ENCODE measurements at regions not wholly inside any gene's neighbourhood (a gene's known extent, or its start where the extent isn't known, plus 50 kb on each side); places are given as distances from the start of the nearest gene placed in this dataset.
"Not testable (repeated sequence)": the region's sequence is repeated elsewhere in the genome, so short reads cannot be mapped to it uniquely, and the experiment has no call there.

GRCh38 chr10:53403688-53404087 lies 631.1 kb upstream of the MBL2 start:
- no peak overlapping the region for H3K4me3 Mint-ChIP-seq
- no peaks in the 10 kb centered on the region for H3K27me3 Mint-ChIP-seq (ENCODE audit: low read depth)
- H3K36me3 Mint-ChIP-seq (ENCODE audit: low read depth) = no peaks in the 10 kb centered on the region
- no peaks in the 10 kb centered on the region for H3K4me1 Mint-ChIP-seq (ENCODE audit: low read depth)
- H3K27ac Mint-ChIP-seq = no peak overlapping the region
- peaks cover 11% of the 10 kb centered on the region for H3K9me3 Mint-ChIP-seq

GRCh38 chr10:53402594-53402993 lies 630.0 kb upstream of the MBL2 start:
- Mint-ChIP-seq H3K27me3 (ENCODE audit: low read depth) (no peaks in the 10 kb centered on the region), H3K36me3 (ENCODE audit: low read depth) (no peaks in the 10 kb centered on the region), H3K4me3 (no peak overlapping the region), H3K9me3 (peaks cover 14% of the 10 kb centered on the region), H3K4me1 (ENCODE audit: low read depth) (no peaks in the 10 kb centered on the region), H3K27ac (no peak overlapping the region)

DNA sequence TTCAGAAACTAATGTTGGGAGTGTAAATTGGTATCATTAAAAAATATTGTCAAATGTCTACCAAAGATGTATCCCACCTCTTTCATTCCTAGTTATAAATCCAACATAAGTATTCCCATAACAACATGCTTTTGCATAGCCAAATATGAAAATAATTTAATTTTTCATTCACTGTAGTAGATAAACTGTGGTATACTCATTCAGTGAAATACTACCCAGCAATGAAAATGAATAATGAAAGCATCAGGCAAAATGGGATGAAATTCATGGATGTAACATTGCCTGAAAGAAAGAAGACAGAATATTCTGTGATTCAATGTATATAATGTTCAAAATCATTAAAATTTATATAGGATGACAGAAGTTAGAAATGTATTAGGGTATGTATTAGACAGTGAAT lies 629.0 kb upstream of the MBL2 start:
- H3K36me3 Mint-ChIP-seq (ENCODE audit: low read depth) = no peaks in the 10 kb centered on the region
- H3K27ac Mint-ChIP-seq = no peak overlapping the region
- no peak overlapping the region for H3K4me3 Mint-ChIP-seq
- peaks cover 14% of the 10 kb centered on the region for H3K9me3 Mint-ChIP-seq
- H3K4me1 Mint-ChIP-seq (ENCODE audit: low read depth) = no peaks in the 10 kb centered on the region
- H3K27me3 Mint-ChIP-seq (ENCODE audit: low read depth) = no peaks in the 10 kb centered on the region

DNA sequence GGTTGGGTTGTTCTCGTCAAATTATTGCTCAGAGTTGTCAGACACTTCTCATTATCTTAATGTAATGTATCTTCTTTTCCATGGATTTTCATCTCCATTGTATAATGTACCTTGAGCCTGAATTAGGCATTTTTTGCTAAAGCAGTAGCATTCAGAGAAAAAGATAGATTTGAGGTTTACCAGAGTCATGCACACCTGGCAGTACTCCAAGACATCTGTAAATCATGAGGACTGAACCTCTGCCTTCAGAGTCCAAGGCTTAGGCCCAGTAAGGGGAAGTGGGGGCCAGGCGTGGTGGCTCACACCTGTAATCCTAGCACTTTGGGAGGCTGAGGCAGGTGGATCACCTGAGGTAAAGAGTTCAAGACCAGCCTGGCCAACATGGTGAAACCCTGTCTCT lies 624.3 kb upstream of the MBL2 start:
- Mint-ChIP-seq H3K27me3 (ENCODE audit: low read depth) (no peaks in the 10 kb centered on the region), H3K4me3 (no peak overlapping the region), H3K4me1 (ENCODE audit: low read depth) (no peaks in the 10 kb centered on the region), H3K36me3 (ENCODE audit: low read depth) (no peaks in the 10 kb centered on the region), H3K27ac (no peak overlapping the region), H3K9me3 (peaks cover 31% of the 10 kb centered on the region)

DNA sequence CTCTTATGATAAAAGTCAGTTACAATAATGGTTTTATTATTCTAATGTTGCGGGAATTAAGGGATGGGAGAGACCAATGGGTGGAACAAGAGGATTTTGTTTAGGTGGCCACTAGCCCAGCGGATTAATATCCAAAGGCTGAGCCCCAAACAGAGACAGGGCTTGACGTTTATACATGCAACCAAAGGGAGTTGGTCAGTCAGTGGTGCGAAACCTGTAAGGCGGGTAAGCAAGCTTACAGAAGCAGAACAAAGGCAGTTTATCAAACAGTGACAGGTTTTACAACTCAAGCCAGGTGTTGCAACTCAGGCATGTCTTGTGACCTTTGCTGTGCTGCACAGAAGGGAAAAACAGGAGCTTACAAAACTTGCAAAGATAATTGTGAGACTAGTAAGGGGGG lies 622.9 kb upstream of the MBL2 start:
- no peaks in the 10 kb centered on the region for H3K36me3 Mint-ChIP-seq (ENCODE audit: low read depth)
- peaks cover 33% of the 10 kb centered on the region for H3K9me3 Mint-ChIP-seq
- H3K27me3 Mint-ChIP-seq (ENCODE audit: low read depth) = no peaks in the 10 kb centered on the region
- no peak overlapping the region for H3K4me3 Mint-ChIP-seq
- no peak overlapping the region for H3K27ac Mint-ChIP-seq
- no peaks in the 10 kb centered on the region for H3K4me1 Mint-ChIP-seq (ENCODE audit: low read depth)

- no peaks in the 10 kb centered on the region for H3K4me1 Mint-ChIP-seq (ENCODE audit: low read depth)
- H3K36me3 Mint-ChIP-seq (ENCODE audit: low read depth) = no peaks in the 10 kb centered on the region
- H3K9me3 Mint-ChIP-seq = peaks cover 12% of the 10 kb centered on the region
- H3K27ac Mint-ChIP-seq = no peak overlapping the region
- no peak overlapping the region for H3K4me3 Mint-ChIP-seq
- H3K27me3 Mint-ChIP-seq (ENCODE audit: low read depth) = no peaks in the 10 kb centered on the region
These were observed 615.0 kb upstream of the MBL2 start for GRCh38 chr10:53387562-53387961.

DNA sequence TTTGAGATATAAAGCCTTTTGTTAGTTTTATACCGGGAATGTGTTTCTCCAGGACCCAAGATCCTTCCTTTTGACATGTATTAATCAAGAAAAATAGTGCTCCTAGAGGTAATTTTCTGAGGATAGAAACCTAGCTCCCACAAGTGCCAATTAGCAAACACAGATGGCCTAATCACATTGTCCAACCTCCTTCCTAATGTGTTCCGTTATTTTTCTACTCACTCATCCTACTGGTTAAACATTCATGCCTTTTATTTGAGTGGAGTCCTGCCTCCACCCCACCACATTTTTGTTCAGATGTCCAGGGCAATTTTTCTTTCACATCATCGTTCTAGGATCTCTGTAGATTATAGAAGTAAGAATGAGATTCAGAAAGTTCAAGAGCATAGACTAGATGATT lies 610.0 kb upstream of the MBL2 start:
- H3K27ac Mint-ChIP-seq = no peak overlapping the region
- H3K27me3 Mint-ChIP-seq (ENCODE audit: low read depth) = no peaks in the 10 kb centered on the region
- H3K4me3 Mint-ChIP-seq = no peak overlapping the region
- peaks cover 2% of the 10 kb centered on the region for H3K9me3 Mint-ChIP-seq
- no peaks in the 10 kb centered on the region for H3K4me1 Mint-ChIP-seq (ENCODE audit: low read depth)
- H3K36me3 Mint-ChIP-seq (ENCODE audit: low read depth) = no peaks in the 10 kb centered on the region

- Mint-ChIP-seq H3K36me3 (ENCODE audit: low read depth) (no peaks in the 10 kb centered on the region), H3K9me3 (peaks cover 7% of the 10 kb centered on the region), H3K4me3 (no peak overlapping the region), H3K27me3 (ENCODE audit: low read depth) (no peaks in the 10 kb centered on the region), H3K27ac (no peak overlapping the region), H3K4me1 (ENCODE audit: low read depth) (no peaks in the 10 kb centered on the region)
These were observed 607.4 kb upstream of the MBL2 start for GRCh38 chr10:53379956-53380355.

DNA sequence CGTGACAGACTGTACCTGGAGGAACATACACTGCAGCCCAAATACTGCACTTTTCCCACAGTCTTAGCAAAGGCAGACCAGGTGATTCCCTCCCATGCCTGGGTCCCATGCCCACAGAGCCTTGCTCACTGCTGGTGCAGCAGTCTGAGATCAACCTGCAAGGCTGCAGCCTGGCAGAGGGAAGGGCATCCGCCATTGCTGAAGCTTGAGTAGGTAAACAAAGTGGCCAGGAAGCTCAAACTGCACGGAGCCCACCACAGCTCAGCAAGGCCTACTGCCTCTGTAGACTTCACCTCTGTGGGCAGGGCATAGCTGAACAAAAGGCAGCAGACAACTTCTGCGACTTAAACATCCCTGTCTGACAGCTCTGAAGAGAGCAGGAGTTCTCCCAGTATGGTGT lies 597.8 kb upstream of the MBL2 start:
- no peak overlapping the region for H3K27ac Mint-ChIP-seq
- H3K4me3 Mint-ChIP-seq = no peak overlapping the region
- peaks cover 13% of the 10 kb centered on the region for H3K9me3 Mint-ChIP-seq
- no peaks in the 10 kb centered on the region for H3K36me3 Mint-ChIP-seq (ENCODE audit: low read depth)
- H3K27me3 Mint-ChIP-seq (ENCODE audit: low read depth) = no peaks in the 10 kb centered on the region
- H3K4me1 Mint-ChIP-seq (ENCODE audit: low read depth) = no peaks in the 10 kb centered on the region

DNA sequence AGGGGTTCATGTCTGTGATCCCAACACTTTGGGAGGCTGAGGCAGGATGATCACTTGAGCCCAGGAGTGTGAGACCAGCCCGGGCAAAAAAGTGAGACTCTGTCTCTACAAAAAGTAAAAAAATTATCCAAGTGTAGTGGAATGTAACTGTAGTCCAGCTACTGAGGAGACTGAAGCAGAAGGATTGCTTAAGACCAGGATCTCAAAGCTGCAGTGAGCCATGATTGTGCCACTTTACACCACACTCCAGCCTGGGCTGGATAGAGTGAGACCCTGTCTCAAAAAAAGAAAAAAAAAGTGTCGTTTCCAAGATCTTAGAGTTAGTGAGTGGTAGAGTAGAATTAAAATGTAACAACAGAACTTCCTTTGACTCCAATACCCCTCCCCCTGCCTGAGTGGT lies 589.4 kb upstream of the MBL2 start:
- Mint-ChIP-seq H3K9me3 (peaks cover 5% of the 10 kb centered on the region), H3K4me3 (no peak overlapping the region), H3K27me3 (ENCODE audit: low read depth) (no peaks in the 10 kb centered on the region), H3K27ac (no peak overlapping the region), H3K36me3 (ENCODE audit: low read depth) (no peaks in the 10 kb centered on the region), H3K4me1 (ENCODE audit: low read depth) (no peaks in the 10 kb centered on the region)

- Mint-ChIP-seq H3K27me3 (ENCODE audit: low read depth) (no peaks in the 10 kb centered on the region), H3K27ac (no peak overlapping the region), H3K9me3 (peaks cover 5% of the 10 kb centered on the region), H3K4me1 (ENCODE audit: low read depth) (no peaks in the 10 kb centered on the region), H3K36me3 (ENCODE audit: low read depth) (no peaks in the 10 kb centered on the region), H3K4me3 (no peak overlapping the region)
These were observed 588.7 kb upstream of the MBL2 start for GRCh38 chr10:53361281-53361680.

GRCh38 chr10:53358978-53359377 lies 586.4 kb upstream of the MBL2 start:
- not testable (repeated sequence) for H3K36me3 Mint-ChIP-seq (ENCODE audit: low read depth); H3K9me3 Mint-ChIP-seq; H3K27me3 Mint-ChIP-seq (ENCODE audit: low read depth); H3K4me1 Mint-ChIP-seq (ENCODE audit: low read depth); H3K27ac Mint-ChIP-seq; H3K4me3 Mint-ChIP-seq

DNA sequence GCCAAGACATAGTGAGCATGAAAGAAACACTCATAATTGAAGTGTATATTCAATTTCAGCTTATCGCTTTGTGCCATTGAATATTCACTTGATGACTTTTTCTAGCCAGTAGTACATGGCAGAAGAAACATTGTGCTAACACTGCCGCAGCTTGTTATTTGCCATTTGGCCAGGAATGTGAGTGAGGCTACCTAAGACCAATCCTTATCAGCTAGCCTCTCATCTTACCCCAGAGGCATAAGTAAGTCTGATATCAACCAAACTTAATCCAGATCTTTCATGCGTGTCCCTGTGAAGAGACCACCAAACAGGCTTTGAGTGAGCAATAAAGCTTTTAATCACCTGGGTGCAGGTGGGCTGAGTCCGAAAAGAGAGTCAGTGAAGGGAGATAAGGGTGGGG lies 586.0 kb upstream of the MBL2 start:
- H3K9me3 Mint-ChIP-seq = peaks cover 5% of the 10 kb centered on the region
- no peak overlapping the region for H3K4me3 Mint-ChIP-seq
- H3K27me3 Mint-ChIP-seq (ENCODE audit: low read depth) = no peaks in the 10 kb centered on the region
- no peaks in the 10 kb centered on the region for H3K4me1 Mint-ChIP-seq (ENCODE audit: low read depth)
- H3K27ac Mint-ChIP-seq = no peak overlapping the region
- no peaks in the 10 kb centered on the region for H3K36me3 Mint-ChIP-seq (ENCODE audit: low read depth)

DNA sequence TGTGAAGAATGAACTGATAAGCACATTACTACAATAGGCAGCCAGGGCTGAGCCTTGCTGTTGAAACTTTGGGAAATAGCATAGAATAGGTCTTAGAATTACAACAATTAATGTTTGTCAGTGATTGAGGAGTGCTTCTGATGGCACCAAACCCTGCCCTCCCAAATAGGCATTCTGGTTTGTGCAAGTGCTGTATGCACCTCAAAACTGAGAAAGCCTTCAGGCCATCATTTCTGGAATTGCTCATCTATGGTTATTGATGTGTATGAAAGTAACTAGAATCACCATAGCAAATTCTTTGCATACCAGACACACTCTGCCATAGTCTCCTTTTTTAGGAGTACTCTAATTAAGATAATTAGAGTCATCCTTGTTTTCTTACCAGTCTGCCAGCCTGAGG lies 585.0 kb upstream of the MBL2 start:
- H3K27me3 Mint-ChIP-seq (ENCODE audit: low read depth) = no peaks in the 10 kb centered on the region
- no peak overlapping the region for H3K27ac Mint-ChIP-seq
- H3K4me3 Mint-ChIP-seq = no peak overlapping the region
- peaks cover 5% of the 10 kb centered on the region for H3K9me3 Mint-ChIP-seq
- no peaks in the 10 kb centered on the region for H3K36me3 Mint-ChIP-seq (ENCODE audit: low read depth)
- H3K4me1 Mint-ChIP-seq (ENCODE audit: low read depth) = no peaks in the 10 kb centered on the region

DNA sequence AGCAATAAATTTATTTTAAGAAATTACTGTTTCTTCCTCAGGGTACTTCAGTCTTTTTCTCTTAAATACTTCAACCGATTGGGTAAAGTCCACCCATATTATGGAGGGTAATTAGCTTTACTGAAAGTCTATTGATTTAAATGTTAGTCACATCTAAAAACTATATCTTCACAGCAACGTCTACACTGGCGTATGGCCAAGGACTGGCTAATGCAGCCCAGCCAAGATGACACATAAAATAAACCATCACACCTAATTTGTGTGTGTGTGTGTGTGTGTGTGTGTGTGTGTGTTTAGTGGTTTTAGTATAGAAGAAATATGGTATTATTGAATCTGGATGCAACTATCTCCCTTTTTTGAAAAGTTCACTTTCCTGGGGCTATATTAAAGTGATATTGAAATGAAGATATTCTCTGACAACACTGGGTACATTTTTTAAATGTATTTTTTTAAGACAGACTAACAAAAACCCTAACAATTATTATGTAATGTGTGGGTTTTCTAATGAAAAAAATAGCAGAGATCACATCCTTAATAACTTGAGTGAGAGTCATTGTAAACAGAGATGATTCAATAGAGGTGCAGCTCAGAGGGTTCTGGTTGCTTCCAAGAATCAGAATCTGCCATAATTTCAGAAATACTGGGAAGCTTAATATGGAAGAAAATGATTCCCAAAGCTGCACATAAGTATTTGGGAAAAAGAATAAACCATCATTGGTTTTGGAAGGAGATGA lies 584.2 kb upstream of the MBL2 start:
- Mint-ChIP-seq H3K4me1 (ENCODE audit: low read depth) (no peaks in the 10 kb centered on the region), H3K27me3 (ENCODE audit: low read depth) (no peaks in the 10 kb centered on the region), H3K36me3 (ENCODE audit: low read depth) (no peaks in the 10 kb centered on the region), H3K9me3 (peaks cover 5% of the 10 kb centered on the region), H3K4me3 (no peak overlapping the region), H3K27ac (no peak overlapping the region)

DNA sequence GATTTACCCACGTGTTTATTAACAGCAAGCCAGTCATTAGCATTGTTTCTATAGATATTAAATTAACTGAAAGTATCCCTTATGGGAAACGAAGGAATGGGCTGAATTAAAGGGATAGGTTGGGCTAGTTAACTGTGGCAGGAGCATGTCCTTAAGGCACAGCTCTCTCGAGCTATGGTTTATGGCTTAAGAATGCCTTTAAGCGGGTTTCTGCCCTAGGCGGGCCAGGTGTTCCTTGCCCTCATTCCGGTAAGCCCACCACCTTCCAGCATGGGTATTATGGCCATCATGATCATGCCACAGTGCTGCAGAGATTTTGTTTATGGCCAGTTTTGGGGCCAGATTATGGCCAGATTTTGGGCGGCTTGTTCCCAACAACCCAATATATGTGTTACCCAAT lies 569.9 kb upstream of the MBL2 start:
- H3K27me3 Mint-ChIP-seq (ENCODE audit: low read depth); H3K4me1 Mint-ChIP-seq (ENCODE audit: low read depth); H3K4me3 Mint-ChIP-seq; H3K36me3 Mint-ChIP-seq (ENCODE audit: low read depth); H3K27ac Mint-ChIP-seq: not testable (repeated sequence)
- H3K9me3 Mint-ChIP-seq = peaks cover 19% of the 10 kb centered on the region

Data from T-helper 1 cell treated with Interleukin-12 subunit alpha and Interleukin-12 subunit beta and Interleukin-4 antibody, amounts not matched to agents 30 μg/mL and 1 μg/mL, for 36 hours (primary cell).